ENCODE measurements at regions not wholly inside any gene's neighbourhood (a gene's known extent, or its start where the extent isn't known, plus 50 kb on each side); places are given as distances from the start of the nearest gene placed in this dataset.

DNA sequence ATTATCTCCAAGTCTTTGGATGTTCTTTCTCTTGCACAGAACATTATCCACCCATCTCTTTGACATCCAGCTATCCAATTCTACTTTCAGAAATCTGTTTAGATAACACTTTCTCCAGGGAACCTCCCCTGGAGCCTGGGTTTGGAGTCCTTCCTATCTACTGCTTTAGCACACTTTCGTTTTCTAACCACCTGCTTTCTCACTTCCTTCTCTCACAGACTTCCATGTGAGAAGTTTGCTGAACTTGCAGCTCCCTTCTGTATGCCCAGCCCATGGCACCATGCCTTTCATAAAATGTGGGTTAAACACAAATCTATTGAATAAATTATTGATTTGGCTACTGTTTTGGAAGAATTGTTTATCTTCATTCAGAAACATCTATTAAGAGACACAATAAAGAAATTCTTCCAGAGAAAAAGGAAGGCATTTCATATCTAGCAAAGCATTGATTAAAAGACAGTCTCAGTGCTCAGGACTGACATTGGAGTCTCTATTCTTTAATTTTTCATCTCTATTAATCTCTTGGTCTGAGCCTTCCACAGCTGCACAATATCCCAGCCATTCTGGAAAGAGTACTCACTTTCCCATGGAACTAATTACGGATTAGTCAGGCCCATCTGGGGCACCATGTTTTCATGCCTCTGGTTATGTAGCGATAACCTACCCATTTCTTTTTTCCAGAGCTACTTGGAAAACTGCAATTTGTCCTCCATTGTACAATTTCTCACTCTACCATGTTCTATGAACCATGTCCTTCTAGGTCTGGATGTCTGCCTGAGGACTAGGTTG, 1077.3 kb downstream of the SORCS3 start:
- no peak overlapping the region for H3K4me3 ChIP-seq

DNA sequence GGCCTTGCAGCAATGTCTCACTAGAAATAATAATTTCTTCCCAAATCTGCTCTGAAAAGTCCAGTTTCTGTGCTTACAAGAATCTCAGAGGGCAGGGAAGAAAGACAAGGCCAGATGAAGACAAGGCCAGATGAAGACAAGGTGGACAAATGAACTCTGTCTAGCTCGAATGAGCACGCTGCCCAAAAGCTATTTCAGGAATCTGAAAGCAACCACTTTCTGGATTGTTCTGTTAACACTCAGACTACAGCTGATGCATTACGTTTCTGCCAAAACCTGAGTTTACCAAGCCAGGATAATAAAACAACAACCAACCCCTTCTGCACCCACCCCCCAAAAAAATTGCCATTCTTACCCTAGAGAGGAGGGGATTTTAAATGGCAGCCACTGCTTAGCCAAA, 1073.6 kb downstream of the SORCS3 start:
- H3K9ac ChIP-seq: no peak overlapping the region
- no peaks in the 10 kb centered on the region for H4K20me1 ChIP-seq
- H3K36me3 ChIP-seq: no peaks in the 10 kb centered on the region
- no peaks in the 10 kb centered on the region for H3K27me3 ChIP-seq
- no peak overlapping the region for H3K27ac ChIP-seq
- H3K4me3 ChIP-seq: no peak overlapping the region
- no peaks in the 10 kb centered on the region for H3K4me1 ChIP-seq
- no peak for TF ChIP-seq Cebpa-rat (IDR thresholded peaks at IDR 0.05)
- peaks cover 8% of the 10 kb centered on the region for H3K9me3 ChIP-seq
- H3K4me2 ChIP-seq: no peak overlapping the region

More for the DNA sequence above, 1077.3 kb downstream of the SORCS3 start:
- Histone ChIP-seq H3K27ac (no peak overlapping the region), H3K9ac (no peak overlapping the region), H3K4me1 (no peaks in the 10 kb centered on the region), H4K20me1 (no peaks in the 10 kb centered on the region), H3K4me2 (no peak overlapping the region), H3K9me3 (no peaks in the 10 kb centered on the region), H3K27me3 (no peaks in the 10 kb centered on the region), H3K36me3 (no peaks in the 10 kb centered on the region)
- no peak for TF ChIP-seq Cebpa-rat (IDR thresholded peaks at IDR 0.05)

DNA sequence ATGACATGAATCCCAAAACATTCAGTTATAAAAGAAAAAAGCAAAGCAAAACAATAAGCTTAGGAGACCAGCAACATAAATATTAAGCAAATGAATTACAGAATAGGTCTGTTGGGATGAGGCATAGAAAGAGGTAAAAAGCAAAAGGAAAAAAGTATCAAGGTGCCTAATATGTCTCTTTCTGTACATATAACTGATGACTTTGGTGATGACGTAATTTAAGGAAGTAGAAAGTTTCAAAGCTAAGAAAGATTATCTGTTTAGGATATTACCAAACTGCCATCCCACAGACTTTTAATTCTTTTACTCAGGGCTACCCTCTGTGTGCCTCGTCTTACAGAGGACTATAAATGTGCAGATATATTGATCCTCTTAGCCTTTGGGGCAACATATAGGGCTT, 1066.5 kb downstream of the SORCS3 start:
- Histone ChIP-seq H3K4me1 (no peaks in the 10 kb centered on the region), H3K36me3 (no peaks in the 10 kb centered on the region), H3K9ac (no peak overlapping the region), H3K27ac (no peak overlapping the region), H3K27me3 (no peaks in the 10 kb centered on the region), H3K4me2 (no peak overlapping the region), H4K20me1 (no peaks in the 10 kb centered on the region), H3K9me3 (peaks cover 18% of the 10 kb centered on the region), H3K4me3 (no peak overlapping the region)
- no peak for TF ChIP-seq Cebpa-rat (IDR thresholded peaks at IDR 0.05)

DNA sequence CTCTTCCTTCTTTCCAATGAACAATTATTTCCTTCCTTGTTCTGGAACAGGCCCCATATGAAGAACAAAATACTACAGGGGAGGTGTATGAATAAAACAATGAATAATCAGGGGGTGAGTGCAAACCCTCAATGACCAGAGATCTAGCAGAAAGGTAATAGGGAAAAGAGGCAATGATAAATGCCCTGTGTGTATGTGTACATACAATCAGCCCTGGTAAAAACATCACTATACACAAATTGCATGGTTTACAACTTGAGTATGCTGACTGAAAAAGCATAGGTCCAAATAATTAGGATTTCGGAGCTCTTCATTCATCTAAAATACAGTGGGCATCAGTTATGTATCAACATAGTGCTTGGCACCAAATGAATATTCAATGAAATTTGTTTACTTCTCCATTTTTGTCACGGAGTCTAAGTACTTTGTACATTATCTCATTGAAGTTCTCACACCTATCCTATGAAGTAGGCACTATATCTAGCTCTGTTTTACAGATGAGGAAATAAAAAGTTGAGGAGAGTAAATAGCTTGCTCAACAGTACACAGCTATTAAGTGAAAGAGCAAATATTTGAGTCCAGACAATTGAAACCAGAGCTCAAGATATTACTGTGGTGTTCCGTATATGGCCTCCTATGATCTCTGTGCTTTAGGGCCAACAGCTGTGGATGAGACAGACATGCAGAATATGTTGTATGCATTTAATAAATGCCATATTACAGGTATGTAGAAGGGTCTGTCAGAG, 1065.4 kb downstream of the SORCS3 start:
- H3K27me3 ChIP-seq: no peaks in the 10 kb centered on the region
- no peak for TF ChIP-seq Cebpa-rat (IDR thresholded peaks at IDR 0.05)
- no peaks in the 10 kb centered on the region for H4K20me1 ChIP-seq
- no peak overlapping the region for H3K4me2 ChIP-seq
- no peaks in the 10 kb centered on the region for H3K4me1 ChIP-seq
- no peak overlapping the region for H3K4me3 ChIP-seq
- no peak overlapping the region for H3K27ac ChIP-seq
- H3K9me3 ChIP-seq: peaks cover 18% of the 10 kb centered on the region
- H3K9ac ChIP-seq: no peak overlapping the region
- no peaks in the 10 kb centered on the region for H3K36me3 ChIP-seq

- Histone ChIP-seq H3K4me2 (no peak overlapping the region), H3K9me3 (no peaks in the 10 kb centered on the region), H3K4me3 (no peak overlapping the region), H4K20me1 (no peaks in the 10 kb centered on the region), H3K27me3 (no peaks in the 10 kb centered on the region), H3K27ac (no peak overlapping the region), H3K9ac (no peak overlapping the region), H3K4me1 (no peaks in the 10 kb centered on the region), H3K36me3 (no peaks in the 10 kb centered on the region)
- TF ChIP-seq Cebpa-rat (IDR thresholded peaks at IDR 0.05): no peak
Measured at GRCh38 chr10:105702211-105702610, 1061.1 kb downstream of the SORCS3 start.

DNA sequence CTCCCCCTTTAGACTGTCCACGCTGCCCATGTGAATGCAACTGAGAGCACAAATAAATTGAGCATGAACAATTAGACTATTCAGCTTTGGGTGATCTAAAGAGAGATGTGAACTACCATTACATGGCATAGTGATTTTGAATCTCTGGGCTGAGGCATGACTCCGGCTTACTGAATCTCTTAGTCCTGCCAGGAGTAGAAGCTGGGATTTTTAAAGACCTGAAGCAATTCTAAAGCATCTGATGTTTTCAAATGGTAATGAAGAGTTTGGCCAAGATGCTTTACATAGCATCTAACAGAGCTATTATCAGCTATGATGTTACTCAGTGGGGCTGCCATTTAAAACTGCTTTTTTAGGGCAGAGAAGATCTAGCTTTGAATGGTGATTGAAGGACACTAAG, 1059.1 kb downstream of the SORCS3 start:
- H3K27ac ChIP-seq: no peak overlapping the region
- TF ChIP-seq Cebpa-rat (IDR thresholded peaks at IDR 0.05): no peak
- H3K36me3 ChIP-seq: no peaks in the 10 kb centered on the region

GRCh38 chr10:105699504-105699903, 1058.4 kb downstream of the SORCS3 start:
- Histone ChIP-seq H3K4me1 (no peaks in the 10 kb centered on the region), H3K9me3 (no peaks in the 10 kb centered on the region), H3K36me3 (no peaks in the 10 kb centered on the region), H4K20me1 (no peaks in the 10 kb centered on the region), H3K4me3 (no peak overlapping the region), H3K4me2 (no peak overlapping the region), H3K27me3 (no peaks in the 10 kb centered on the region), H3K27ac (no peak overlapping the region), H3K9ac (no peak overlapping the region)
- TF ChIP-seq Cebpa-rat (IDR thresholded peaks at IDR 0.05): no peak

More for the DNA sequence above, 1059.1 kb downstream of the SORCS3 start:
- Histone ChIP-seq H3K27me3 (no peaks in the 10 kb centered on the region), H4K20me1 (no peaks in the 10 kb centered on the region), H3K4me3 (no peak overlapping the region), H3K4me2 (no peak overlapping the region), H3K9me3 (no peaks in the 10 kb centered on the region), H3K9ac (no peak overlapping the region), H3K4me1 (no peaks in the 10 kb centered on the region)

GRCh38 chr10:105698592-105698991, 1057.5 kb downstream of the SORCS3 start:
- Histone ChIP-seq H3K27ac (no peak overlapping the region), H3K4me1 (no peaks in the 10 kb centered on the region), H3K4me2 (no peak overlapping the region), H3K4me3 (no peak overlapping the region), H3K9ac (no peak overlapping the region), H3K27me3 (no peaks in the 10 kb centered on the region), H3K36me3 (no peaks in the 10 kb centered on the region), H3K9me3 (no peaks in the 10 kb centered on the region), H4K20me1 (no peaks in the 10 kb centered on the region)
- no peak for TF ChIP-seq Cebpa-rat (IDR thresholded peaks at IDR 0.05)

DNA sequence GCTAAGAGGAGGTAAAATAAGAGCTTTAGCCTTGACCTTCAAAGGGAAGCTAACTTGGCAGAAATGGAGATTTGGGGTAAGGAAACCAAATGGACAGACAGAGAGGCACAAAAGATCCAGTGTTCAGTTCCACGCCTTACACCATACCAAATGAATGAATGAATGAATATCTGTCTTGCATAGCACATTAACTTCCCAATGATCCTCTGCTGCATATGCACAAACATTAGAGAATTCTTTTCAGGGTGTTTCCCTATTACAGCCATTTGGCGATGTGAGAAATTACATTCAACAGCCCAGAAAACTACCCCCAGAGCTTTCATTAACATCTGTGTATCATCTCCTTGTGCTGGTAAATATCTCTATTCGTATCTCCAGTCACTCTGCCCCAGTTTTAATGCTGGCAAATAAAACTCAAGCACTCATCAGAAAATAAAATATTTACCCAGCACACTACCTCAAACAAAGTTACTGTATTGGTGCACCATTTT, 1056.2 kb downstream of the SORCS3 start:
- Histone ChIP-seq H3K27me3 (no peaks in the 10 kb centered on the region), H3K9me3 (no peaks in the 10 kb centered on the region), H3K4me2 (no peak overlapping the region), H3K4me3 (no peak overlapping the region), H3K4me1 (no peaks in the 10 kb centered on the region), H3K9ac (no peak overlapping the region), H4K20me1 (no peaks in the 10 kb centered on the region), H3K36me3 (no peaks in the 10 kb centered on the region), H3K27ac (no peak overlapping the region)
- no peak for TF ChIP-seq Cebpa-rat (IDR thresholded peaks at IDR 0.05)

GRCh38 chr10:105691811-105692210, 1050.7 kb downstream of the SORCS3 start:
- TF ChIP-seq Cebpa-rat (IDR thresholded peaks at IDR 0.05): no peak
- Histone ChIP-seq H3K27ac (no peak overlapping the region), H3K27me3 (no peaks in the 10 kb centered on the region), H3K9ac (no peak overlapping the region), H3K9me3 (no peaks in the 10 kb centered on the region), H3K36me3 (no peaks in the 10 kb centered on the region), H3K4me3 (no peak overlapping the region), H3K4me1 (no peaks in the 10 kb centered on the region), H4K20me1 (no peaks in the 10 kb centered on the region), H3K4me2 (no peak overlapping the region)

All from BLaER1 (cell line).